ENCODE measurements at regions not wholly inside any gene's neighbourhood (a gene's known extent, or its start where the extent isn't known, plus 50 kb on each side); places are given as distances from the start of the nearest gene placed in this dataset.
"Not testable (repeated sequence)": the region's sequence is repeated elsewhere in the genome, so short reads cannot be mapped to it uniquely, and the experiment has no call there.

- no peak for DNase-seq
Observed at GRCh38 chr3:118671192-118671591, 363.5 kb downstream of the IGSF11 start.

- DNase-seq: no peak
Observed at GRCh38 chr3:118675305-118675704, 359.3 kb downstream of the IGSF11 start.

DNA sequence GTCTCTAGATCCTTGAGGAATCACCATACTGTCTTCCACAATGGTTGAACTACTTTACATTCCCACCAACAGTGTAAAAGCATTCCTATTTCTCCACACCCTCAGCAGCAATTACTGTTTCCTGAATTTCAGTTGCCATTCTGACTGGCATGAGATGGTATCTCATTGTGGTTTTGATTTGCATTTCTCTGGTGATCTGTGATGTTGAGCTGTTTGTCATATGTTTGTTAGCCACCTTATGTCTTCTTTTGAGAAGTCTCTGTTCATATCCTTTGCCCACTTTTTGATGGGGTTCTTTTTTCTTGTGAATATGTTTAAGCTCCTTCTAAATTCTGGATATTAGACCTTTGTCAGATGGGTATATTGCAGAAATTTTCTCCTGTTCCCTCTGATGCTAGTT, 356.0 kb downstream of the IGSF11 start:
- DNase-seq: not testable (repeated sequence)

DNA sequence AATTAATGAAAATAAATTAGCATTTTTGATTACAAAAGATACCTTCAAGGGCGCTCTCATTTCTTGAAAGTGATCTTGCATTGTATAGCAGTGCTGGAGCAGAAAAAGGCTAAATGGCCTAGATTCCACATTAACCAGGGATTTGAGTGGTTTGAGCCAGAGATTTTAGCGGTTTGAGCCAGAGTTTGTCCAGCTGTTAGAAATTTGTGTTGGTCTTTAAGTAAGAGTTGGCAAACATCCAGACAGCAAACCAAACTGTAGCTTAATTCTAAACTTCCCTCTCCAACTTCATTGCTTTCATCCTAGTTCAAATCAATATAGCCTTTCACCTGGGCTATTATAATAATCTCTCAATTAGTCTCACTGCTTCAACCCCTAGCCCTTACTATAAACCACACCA, 351.7 kb downstream of the IGSF11 start:
- no peak for DNase-seq

GRCh38 chr3:118683636-118684035, 351.0 kb downstream of the IGSF11 start:
- DNase-seq: no peak

DNA sequence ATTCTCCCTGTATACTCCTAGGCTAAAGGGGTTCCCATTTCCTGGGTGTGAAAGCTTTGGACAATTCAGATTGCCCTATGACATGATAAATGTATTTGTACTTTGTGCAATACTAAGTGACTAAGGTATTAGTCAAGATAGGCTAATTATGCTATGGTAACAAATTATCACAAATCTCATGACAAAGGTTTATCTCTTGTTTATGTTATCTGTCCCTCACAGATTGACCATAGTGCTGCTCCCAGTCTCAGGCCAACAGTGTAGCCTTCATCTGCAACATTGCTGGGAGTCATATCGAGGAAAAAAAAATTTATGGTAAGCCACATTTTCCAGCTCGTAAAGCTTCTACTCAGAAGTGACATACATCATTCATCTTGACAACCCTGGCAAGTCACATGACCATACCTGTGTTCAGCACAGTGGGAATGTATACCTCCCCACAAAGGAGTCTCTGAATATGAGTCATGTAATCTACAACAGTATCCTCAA, 346.2 kb downstream of the IGSF11 start:
- DNase-seq: no peak

GRCh38 chr3:118692416-118692815, 342.2 kb downstream of the IGSF11 start:
- no peak for DNase-seq

GRCh38 chr3:118705487-118706219, 329.0 kb downstream of the IGSF11 start:
- DNase-seq: no peak

- no peak for DNase-seq
Observed at GRCh38 chr3:118707991-118708390, 326.7 kb downstream of the IGSF11 start.

GRCh38 chr3:118710532-118710931, 324.1 kb downstream of the IGSF11 start:
- no peak for DNase-seq

- DNase-seq: no peak
Observed at GRCh38 chr3:118713502-118714207, 321.0 kb downstream of the IGSF11 start.

DNA sequence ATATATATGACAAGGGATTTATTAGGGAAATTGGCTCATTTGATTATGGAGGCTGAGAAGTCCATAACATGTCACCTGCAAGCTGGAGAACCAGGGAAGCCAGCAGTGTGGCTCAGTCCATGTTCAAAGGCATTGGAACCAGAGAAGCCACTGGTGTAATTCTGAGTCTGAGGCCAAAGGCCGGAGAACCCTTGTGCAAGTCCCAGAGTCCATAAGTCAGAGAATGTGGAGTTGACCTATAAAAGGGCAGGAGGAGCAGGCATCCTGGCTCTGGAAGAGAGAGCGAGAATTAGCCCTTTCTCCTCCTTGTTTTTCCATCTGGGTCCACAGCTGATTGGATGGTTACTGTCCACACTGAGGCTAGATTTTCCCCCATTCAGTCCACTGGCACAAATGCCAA, 319.8 kb downstream of the IGSF11 start:
- no peak for DNase-seq

GRCh38 chr3:118729546-118729945, 305.1 kb downstream of the IGSF11 start:
- no peak for DNase-seq

DNA sequence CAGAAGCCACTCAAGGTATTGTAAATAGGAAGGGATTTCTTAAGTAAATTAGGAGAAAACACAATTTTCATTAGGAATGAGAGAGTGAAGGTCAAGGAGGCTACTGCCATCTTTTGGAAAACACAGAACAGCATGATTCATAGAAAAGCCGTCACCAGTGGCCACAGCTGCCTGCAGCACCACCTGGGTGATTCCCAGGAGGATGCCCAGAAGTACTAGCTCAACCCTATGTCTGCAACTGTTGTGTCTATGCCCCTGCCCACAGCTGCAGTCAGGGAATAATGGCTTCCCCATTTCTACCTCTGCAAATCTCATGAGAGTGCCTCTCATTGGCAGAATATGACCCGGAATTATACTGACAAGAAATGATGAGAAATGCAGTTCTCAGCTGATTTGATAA, 300.0 kb downstream of the IGSF11 start:
- DNase-seq: no peak

DNA sequence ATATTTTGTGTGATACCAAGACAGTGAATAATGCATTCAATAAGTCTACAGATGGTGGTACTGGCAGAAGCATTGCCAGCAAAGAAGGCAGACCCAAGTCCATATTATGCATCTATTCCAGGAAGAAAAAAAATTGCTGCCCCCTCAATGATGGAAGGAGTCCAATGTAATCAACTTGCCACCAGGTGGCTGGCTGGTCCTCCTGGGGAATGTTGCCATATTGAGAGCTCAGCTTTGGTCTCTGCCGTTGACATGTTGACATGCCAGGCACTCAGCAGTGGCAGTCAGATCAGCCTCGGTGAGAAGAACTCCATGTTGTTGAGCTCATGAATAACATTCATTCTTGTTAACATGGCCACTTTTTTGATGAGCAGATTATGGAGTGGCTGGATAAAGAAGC, 298.5 kb downstream of the IGSF11 start:
- DNase-seq: no peak

- DNase-seq: no peak
Observed at GRCh38 chr3:118740722-118741290, 293.8 kb downstream of the IGSF11 start.

GRCh38 chr3:118742760-118743159, 291.9 kb downstream of the IGSF11 start:
- no peak for DNase-seq

- DNase-seq: no peak
Observed at GRCh38 chr3:118744186-118744585, 290.5 kb downstream of the IGSF11 start.

DNA sequence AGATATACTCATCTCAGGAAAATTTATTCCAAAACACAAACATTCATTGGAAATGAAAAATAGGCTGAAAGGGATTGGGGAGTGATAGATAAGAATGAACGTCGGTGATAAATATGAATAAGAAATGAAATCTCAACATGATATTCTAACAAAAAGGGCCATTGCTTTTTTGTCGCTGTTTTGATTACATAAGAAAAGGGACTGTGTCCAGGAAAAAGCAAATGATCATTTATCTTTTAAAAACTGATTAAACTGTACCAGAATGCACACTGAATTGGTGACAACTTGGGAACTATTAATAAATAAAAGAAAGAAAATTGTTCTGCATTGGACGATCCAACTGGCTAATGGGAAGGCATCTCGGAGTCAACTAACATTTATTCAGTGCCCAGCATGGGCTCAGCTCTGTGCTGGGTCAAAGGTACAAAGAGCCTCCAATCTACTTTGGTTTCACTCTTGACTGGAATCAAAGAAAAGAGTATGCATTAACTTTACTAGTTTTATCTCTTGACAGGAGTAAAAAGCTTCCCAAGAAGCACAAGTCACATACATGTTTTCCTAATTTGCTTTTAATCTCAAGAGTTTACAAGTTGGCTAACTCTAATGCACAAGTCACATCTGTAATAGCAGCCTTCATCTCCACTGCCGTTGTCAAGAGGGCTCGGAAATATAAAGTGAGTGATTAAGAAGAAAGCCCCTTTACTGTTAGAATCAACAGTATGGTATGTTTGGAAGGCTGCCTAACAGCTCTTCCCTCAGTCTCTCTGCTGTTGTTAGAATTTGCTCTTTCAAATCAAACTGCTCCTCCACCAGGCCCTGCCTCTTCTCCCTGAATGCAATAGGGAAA, 280.0 kb downstream of the IGSF11 start:
- DNase-seq: no peak

DNA sequence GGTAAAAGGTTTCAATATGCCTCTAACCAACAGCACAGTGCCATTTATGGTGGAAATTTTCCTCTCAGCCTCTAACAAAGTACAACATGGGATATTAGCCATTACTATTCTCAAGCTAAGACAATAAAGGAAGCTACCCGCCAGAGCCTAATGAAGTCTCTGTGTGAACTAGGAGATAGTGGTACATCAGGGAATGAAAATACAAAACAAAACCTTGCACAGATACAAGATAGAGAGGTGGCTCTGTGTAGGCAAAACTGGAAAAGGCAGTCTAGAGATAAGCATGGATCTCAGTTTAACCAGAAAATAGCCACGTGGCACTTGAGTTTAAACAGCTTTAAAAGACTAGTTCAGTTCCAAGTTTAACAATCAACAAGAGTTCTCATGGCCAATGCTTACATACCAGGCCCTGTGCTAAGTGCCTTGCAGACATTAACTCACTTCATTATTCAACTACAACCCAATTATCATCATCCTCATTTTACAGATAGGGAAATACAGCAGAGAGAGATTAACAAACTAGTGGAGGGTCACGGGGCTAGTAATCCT, 279.3 kb downstream of the IGSF11 start:
- DNase-seq: no peak

- no peak for DNase-seq
Observed at GRCh38 chr3:118760585-118761290, 273.9 kb downstream of the IGSF11 start.

DNA sequence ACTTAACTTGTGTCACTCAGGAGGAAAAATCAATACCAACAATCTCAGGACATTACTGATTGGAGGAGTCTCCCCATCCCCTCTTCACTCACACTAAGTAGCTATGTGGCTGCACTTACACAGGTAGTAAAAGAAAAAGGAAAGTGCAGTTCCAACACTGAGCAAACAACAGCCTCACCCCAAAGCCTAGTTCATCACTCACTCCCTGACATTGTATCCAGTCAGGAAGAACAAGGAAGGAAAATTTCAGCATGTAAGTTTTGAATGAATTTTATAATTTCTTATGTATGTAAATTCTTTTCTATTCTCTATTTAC, 273.4 kb downstream of the IGSF11 start:
- no peak for DNase-seq

Measured in HCEC 1CT (cell line).